HEK293 (cell line): ENCODE measurements at regions not wholly inside any gene's neighbourhood (a gene's known extent, or its start where the extent isn't known, plus 50 kb on each side); places are given as distances from the start of the nearest gene placed in this dataset.

Experiments used
- ZNF157 ChIP-seq: fragments of 450-650 bp; formaldehyde crosslinking; IDR thresholded peaks from 2 replicates; pipeline ENCODE4 v1.5.1; 2016; ENCODE audit warnings: missing biosample characterization, missing genetic modification characterization
- ZNF274 ChIP-seq, 2 experiments: fragments of 200-500 bp in 1 of 2; fragments of 450-650 bp in 1 of 2; sonication (Bioruptor generic) in 1 of 2; formaldehyde crosslinking in 1 of 2; IDR thresholded peaks; 2 replicates each; pipeline versions ENCODE4 v1.5.1 to v1.6.1; 2014 to 2016; ENCODE audit warnings: borderline replicate concordance in 1 of 2, inconsistent platforms in 1 of 2, low read length in 1 of 2, missing biosample characterization in 1 of 2, missing genetic modification characterization in 1 of 2
- ZNF707 ChIP-seq: fragments of 450-650 bp; formaldehyde crosslinking; IDR thresholded peaks from 2 replicates; pipeline ENCODE4 v1.5.1; 2016; ENCODE audit warnings: missing biosample characterization, missing genetic modification characterization
- TF ChIP-seq, protein P1 (sequence below): fragments of 450-650 bp; formaldehyde crosslinking; IDR thresholded peaks from 2 replicates; pipeline ENCODE4 v1.5.1; 2017; ENCODE audit warnings: missing biosample characterization, mild to moderate bottlenecking, missing genetic modification characterization, moderate library complexity
- TF ChIP-seq, protein P2 (sequence below): fragments of 450-650 bp; formaldehyde crosslinking; IDR thresholded peaks from 2 replicates; pipeline ENCODE4 v1.5.1; 2016; ENCODE audit warnings: missing biosample characterization, missing genetic modification characterization
- TF ChIP-seq, protein P3 (sequence below): fragments of 450-650 bp; formaldehyde crosslinking; IDR thresholded peaks from 2 replicates; pipeline ENCODE4 v1.5.0; 2017; ENCODE audit warnings: missing biosample characterization, missing genetic modification characterization, borderline replicate concordance

DNA sequence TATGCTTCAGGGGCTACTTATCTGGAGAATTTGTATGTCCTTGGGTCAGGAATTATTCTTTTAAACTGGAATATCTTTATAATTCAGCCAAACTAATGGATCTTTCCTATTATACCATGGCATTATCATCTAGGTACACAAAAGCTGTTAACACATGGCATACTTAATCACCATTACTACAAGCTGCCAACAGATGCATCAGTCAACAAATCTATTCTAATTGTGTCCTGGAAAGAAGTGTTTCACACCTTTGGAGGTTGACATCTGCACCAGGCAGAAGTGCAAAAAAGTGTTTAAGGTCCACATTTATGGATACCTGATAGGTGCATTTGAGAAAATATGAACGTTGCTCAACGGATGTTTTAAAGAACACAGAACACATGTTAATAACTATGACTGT, 470.2 kb upstream of the ADGRL2 start:
- TF ChIP-seq ZNF274 (IDR thresholded peaks at IDR 0.05; ENCODE audit: low read length) (no peak), ZNF274 (tag by site-specific recombination; IDR thresholded peaks at IDR 0.05; ENCODE audit: borderline replicate concordance) (no peak), ZNF157 (tag by site-specific recombination) (no peak), ZNF707 (tag by site-specific recombination) (no peak)
- TF ChIP-seq, protein P1, sequence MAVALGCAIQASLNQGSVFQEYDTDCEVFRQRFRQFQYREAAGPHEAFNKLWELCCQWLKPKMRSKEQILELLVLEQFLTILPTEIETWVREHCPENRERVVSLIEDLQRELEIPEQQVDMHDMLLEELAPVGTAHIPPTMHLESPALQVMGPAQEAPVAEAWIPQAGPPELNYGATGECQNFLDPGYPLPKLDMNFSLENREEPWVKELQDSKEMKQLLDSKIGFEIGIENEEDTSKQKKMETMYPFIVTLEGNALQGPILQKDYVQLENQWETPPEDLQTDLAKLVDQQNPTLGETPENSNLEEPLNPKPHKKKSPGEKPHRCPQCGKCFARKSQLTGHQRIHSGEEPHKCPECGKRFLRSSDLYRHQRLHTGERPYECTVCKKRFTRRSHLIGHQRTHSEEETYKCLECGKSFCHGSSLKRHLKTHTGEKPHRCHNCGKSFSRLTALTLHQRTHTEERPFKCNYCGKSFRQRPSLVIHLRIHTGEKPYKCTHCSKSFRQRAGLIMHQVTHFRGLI (tag by site-specific recombination): no peak
- TF ChIP-seq, protein P2, sequence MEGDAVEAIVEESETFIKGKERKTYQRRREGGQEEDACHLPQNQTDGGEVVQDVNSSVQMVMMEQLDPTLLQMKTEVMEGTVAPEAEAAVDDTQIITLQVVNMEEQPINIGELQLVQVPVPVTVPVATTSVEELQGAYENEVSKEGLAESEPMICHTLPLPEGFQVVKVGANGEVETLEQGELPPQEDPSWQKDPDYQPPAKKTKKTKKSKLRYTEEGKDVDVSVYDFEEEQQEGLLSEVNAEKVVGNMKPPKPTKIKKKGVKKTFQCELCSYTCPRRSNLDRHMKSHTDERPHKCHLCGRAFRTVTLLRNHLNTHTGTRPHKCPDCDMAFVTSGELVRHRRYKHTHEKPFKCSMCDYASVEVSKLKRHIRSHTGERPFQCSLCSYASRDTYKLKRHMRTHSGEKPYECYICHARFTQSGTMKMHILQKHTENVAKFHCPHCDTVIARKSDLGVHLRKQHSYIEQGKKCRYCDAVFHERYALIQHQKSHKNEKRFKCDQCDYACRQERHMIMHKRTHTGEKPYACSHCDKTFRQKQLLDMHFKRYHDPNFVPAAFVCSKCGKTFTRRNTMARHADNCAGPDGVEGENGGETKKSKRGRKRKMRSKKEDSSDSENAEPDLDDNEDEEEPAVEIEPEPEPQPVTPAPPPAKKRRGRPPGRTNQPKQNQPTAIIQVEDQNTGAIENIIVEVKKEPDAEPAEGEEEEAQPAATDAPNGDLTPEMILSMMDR (tag by site-specific recombination): no peak
- TF ChIP-seq, protein P3, sequence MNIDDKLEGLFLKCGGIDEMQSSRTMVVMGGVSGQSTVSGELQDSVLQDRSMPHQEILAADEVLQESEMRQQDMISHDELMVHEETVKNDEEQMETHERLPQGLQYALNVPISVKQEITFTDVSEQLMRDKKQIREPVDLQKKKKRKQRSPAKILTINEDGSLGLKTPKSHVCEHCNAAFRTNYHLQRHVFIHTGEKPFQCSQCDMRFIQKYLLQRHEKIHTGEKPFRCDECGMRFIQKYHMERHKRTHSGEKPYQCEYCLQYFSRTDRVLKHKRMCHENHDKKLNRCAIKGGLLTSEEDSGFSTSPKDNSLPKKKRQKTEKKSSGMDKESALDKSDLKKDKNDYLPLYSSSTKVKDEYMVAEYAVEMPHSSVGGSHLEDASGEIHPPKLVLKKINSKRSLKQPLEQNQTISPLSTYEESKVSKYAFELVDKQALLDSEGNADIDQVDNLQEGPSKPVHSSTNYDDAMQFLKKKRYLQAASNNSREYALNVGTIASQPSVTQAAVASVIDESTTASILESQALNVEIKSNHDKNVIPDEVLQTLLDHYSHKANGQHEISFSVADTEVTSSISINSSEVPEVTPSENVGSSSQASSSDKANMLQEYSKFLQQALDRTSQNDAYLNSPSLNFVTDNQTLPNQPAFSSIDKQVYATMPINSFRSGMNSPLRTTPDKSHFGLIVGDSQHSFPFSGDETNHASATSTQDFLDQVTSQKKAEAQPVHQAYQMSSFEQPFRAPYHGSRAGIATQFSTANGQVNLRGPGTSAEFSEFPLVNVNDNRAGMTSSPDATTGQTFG (tag by site-specific recombination): no peak
